Islet of Langerhans (tissue), 1 donor: ENCODE measurements at regions not wholly inside any gene's neighbourhood (a gene's known extent, or its start where the extent isn't known, plus 50 kb on each side); places are given as distances from the start of the nearest gene placed in this dataset.

Source experiments
- FAIRE-seq: peaks from one replicate; lab custom pipeline; 2011; peaks lifted over from hg19 to GRCh38; lab: Jason Lieb, UNC

GRCh38 chr12:105998561-105998960 lies 140.2 kb downstream of the NUAK1 start:
- no peak for FAIRE-seq

DNA sequence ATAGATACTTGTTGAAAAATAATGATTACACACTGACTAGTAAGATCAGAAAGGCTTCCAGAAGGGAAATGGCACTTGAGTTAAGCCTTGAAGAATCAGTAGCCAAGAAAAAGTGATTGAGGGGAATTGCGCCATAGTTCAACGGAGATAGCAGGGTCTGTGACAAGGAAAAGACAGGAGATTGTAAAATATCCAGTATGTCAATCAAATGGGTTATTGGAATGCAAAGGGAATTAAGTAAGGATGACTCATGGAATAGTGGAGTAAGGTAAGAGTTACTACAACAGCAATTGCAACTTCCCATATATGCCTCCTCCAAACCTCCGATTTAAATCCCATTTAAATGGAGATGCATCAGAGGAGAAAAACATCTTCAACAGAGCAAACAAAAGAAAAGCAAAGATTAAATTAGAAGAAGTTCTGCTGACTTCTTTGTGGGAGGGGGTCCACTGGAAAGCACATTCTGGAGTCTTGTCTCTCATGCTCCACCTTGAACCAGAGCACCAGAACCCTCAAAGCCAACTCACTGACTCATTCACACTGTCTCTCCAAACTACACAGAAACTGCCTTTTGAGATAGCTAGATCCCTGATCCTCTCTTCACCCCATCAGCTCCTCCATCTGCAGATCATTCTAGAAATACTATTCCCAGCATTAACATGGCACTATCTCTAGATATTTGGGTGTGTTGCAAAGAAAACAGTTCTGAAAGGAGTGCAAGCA lies 138.2 kb downstream of the NUAK1 start:
- no peak for FAIRE-seq

DNA sequence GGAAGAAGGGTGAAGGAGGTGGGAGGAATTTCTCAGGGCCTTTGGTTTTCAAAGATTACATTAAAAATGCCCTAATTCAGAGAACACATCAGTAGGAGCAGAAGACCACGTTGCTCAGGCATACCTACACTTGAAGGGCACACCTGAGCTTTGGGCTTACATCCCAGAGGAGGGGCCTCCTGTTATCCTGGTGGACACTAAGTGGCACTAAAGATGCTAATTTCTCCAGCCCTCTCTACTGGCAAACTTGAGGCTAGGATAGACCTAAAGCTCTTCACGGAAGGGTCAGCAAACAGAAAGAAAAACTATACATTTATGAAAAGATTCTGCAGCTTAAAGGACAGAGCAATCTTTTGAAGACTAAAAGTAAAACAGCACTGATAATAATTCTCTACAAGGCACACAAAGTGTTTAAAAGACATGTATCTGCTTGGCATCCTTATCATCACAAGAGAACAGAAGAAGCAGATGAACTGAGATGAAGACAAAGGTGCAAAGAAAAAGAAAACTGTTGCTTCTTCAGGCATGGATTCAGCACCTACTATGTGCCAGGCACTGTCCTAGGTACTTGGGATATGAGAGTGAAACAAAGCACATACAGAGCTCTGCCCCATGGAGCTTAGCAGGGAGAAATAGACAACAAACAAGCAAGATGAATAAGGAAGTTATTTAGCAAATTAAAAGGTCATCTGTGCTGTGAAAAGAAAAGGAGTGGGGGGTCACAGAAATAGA lies 137.5 kb downstream of the NUAK1 start:
- no peak for FAIRE-seq

- FAIRE-seq, result no peak
Measured at GRCh38 chr12:106001837-106002218, 136.9 kb downstream of the NUAK1 start.

- no peak for FAIRE-seq
Measured at GRCh38 chr12:106003297-106003696, 135.5 kb downstream of the NUAK1 start.

GRCh38 chr12:106004289-106004688 lies 134.5 kb downstream of the NUAK1 start:
- FAIRE-seq, result no peak

DNA sequence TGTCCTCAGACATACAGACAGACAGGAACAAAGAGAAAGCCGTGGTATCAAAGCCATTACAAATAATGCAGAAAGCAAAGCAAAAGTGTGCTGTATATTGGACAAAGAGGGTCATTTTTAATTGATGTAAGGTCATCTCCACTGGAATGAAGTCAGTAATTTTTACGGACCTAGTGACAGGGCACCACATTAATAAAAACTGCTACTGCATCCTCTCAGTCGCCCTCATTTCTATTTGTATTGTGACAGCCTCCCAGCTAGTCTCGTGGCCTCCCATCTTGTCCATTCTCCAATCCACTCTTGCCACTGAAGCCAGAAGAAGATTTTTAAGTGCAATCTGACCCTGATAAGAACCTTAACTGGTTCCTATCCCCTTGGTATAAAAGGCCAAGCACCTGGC lies 132.4 kb downstream of the NUAK1 start:
- FAIRE-seq, result no peak

GRCh38 chr12:106006940-106007339 lies 131.8 kb downstream of the NUAK1 start:
- no peak for FAIRE-seq

DNA sequence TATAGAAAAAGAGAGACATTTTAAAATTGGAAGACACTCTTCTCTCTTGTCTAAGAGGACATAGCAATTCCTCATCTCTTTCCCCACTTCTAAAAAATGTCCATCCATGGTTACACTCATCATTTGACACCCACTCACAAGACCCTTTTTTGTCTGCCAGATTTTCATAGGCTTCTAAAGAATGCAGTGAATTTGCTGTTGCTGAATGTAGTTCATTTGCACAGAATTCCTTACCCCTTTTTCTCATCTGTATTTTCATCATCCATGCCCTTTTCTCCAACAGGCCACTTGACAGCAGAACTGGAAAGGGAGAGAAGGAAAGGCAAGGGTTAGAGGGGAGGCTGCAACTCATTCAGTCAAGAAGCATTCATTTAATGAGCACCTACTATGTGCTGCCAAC lies 128.0 kb downstream of the NUAK1 start:
- no peak for FAIRE-seq
